TTC549 (cell line): ENCODE measurements at regions not wholly inside any gene's neighbourhood (a gene's known extent, or its start where the extent isn't known, plus 50 kb on each side); places are given as distances from the start of the nearest gene placed in this dataset.
"Not testable (repeated sequence)": the region's sequence is repeated elsewhere in the genome, so short reads cannot be mapped to it uniquely, and the experiment has no call there.

ENCODE experiments used
- FAIRE-seq: peaks from 2 replicates; lab custom pipeline; 2012; peaks lifted over from hg19 to GRCh38; lab: Jason Lieb, UNC

- FAIRE-seq: no peak
Measured at GRCh38 chr7:113299748-113300147, 181.4 kb upstream of the SMIM30 start.

DNA sequence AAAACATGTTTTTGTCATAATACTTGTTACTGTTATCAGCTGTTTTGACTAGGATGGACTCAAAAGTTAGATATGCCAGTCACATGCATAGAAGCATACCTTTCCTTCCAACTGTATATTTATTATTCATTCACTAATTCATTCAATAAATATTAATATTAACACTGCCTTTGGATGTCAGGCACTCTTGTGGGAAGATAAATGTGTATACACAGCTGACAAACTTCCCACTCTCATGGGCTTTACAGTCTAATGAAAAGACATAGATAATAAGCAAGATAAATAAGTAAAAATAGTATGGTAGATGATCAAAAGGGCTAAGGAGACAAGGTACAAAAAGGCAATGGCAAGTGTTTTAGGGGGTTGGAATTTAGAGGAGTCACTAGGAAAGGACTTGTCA lies 180.1 kb upstream of the SMIM30 start:
- no peak for FAIRE-seq

- no peak for FAIRE-seq
Measured at GRCh38 chr7:113294750-113295149, 176.4 kb upstream of the SMIM30 start.

- FAIRE-seq: no peak
Measured at GRCh38 chr7:113292105-113292504, 173.8 kb upstream of the SMIM30 start.

- FAIRE-seq: no peak
Measured at GRCh38 chr7:113291058-113291457, 172.7 kb upstream of the SMIM30 start.

DNA sequence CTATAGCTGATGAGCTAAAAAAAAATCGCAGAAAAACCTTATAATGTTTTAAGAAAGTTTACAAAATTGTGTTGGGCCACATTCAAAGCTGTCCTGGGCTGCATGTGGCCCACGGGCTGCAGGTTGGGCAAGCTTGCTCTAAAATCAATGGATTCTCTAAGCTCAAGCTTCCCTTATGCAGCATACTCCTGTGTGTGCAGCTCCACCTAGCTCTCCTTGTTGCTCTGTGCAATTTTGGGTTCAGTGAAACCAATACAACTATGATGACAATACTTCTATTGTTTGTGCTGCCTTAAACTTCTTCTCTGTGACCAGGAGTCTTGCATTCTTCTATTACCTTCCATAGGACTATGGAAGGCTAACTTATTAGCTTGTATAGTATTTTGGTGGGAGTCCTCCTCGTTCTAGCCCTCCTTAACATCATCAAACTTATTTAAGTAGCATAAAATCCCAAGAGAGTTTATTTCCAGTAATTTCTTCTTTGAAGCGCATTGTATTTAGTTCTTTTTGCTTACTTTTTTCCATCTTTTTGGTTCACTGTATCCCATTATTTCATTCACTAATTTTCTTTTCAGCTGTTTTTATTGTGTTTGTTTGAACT lies 170.9 kb upstream of the SMIM30 start:
- FAIRE-seq: no peak

GRCh38 chr7:113285411-113285810 lies 167.1 kb upstream of the SMIM30 start:
- FAIRE-seq: no peak

DNA sequence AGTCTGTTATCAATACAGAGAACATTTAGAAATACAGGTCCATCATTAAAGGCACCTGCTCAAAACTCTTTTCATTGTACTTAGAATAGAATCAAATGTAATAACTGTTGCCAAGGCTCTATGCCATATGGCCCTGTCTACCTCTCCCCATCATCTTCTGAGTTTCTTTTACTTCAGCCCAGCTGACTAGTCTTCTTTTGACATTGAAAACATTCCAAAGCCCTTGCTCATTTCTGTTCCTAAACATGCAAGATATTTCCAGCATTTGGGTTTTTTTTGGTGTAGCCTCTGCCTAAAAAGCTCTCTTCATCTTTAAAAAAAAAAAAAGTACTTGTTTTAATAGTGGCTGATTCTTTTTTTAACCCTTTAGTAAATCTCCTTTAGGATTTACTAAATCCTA lies 165.5 kb upstream of the SMIM30 start:
- FAIRE-seq: no peak

GRCh38 chr7:113282875-113283274 lies 164.5 kb upstream of the SMIM30 start:
- FAIRE-seq: no peak

DNA sequence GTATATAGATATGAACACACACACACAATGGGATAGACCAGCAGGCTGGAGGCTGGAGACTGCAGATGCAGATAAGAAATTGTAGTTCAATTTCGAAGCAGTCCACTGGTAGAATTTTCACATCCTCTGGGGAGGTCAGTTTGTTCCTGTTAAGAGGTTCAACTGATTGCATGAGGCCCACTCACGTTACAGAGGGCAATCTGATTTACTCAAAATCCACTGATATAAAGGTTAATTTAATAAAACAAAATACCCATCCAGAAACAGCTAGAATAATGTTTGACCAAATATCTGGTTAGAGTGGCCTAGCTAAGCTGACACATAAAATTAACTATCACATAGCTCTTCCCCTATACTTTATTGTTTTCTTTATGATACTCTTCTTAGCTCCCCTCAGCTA lies 162.9 kb upstream of the SMIM30 start:
- FAIRE-seq: no peak

DNA sequence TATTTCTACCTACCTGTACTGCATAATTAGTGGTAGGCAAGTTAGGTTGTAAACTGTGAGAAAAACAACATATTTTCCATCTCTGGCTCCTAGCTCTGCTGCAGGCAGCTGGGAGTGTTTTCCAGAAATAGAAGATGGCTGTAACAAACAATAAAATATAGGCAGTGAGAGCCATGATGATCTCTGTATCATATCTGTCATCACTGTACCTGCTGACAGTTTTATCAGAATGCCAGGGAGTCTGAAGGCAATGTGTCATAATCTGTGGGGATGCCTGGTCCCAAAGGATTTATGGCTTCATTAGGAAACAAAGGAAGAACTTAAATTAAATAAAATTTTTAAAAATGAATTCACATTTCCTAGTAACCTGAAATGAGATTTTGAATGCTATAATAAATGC lies 160.9 kb upstream of the SMIM30 start:
- FAIRE-seq: no peak

DNA sequence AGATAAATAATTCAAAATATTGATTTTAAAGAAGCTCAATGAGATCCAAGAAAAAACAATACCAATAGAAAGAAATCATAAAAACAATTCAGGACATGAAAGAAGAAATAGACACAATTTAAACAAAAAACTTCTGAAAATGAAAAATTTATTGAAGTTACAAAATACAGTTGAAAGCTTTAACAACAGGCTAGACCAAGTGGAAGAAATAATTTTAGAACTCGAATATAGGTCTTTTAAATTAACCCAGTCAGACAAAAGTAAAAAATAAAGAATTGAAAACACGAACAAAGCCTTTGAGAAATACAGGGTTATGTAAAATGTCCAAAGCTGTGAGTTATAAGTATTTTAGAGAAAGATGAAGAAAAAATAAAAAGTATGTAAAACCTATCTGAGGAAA lies 152.4 kb upstream of the SMIM30 start:
- no peak for FAIRE-seq

DNA sequence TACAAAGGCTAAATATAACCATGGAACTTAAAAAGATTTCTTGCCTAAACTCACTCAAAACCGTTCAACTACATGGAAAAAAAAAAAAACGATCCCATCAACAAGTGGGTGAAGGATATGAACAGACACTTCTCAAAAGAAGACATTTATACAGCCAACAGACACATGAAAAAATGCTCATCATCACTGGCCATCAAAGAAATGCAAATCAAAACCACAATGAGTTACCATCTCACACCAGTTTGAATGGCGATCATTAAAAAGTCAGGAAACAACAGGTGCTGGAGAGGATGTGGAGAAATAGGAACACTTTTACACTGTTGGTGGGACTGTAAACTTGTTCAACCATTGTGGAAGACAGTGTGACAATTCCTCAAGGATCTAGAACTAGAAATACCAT lies 151.2 kb upstream of the SMIM30 start:
- not testable (repeated sequence) for FAIRE-seq

- FAIRE-seq: no peak
Measured at GRCh38 chr7:113268757-113269156, 150.4 kb upstream of the SMIM30 start.

DNA sequence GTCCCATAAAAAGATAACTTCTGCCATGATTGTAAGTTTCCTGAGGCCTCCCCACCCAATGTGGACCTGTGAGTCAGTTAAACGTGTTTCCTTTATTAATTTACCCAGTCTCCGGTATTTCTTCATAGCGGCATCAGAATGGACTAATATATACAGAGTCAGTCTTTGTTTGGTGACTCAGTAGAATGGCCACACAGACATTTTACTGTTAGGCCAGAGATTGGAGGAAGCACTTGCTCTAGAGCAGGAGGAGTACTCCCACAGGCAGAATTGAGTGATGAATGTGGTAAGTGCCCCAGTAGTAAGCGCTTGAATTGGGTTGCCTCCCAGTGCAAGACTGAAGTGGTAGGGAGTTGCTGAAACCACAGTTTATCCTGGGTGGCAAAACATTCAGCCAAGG lies 149.5 kb upstream of the SMIM30 start:
- no peak for FAIRE-seq

DNA sequence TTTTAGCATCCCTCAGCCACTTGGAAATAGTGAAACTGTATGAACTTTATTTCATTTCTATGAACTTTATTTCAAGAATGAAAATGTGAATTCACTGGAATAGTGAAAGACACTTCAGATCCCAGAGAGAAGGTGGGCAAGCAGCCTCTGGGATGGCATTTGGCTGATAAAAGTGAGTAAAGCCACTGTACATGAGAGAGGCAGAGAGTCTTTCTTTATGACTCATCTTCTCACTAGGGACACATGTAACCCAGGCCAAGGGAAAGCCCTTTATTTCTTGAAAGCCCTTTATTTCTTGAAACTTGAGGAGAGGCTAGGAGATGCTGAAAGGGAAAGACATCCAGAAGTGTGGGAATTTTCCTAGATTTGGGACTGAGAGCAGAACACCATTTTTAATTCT lies 148.9 kb upstream of the SMIM30 start:
- FAIRE-seq: no peak

DNA sequence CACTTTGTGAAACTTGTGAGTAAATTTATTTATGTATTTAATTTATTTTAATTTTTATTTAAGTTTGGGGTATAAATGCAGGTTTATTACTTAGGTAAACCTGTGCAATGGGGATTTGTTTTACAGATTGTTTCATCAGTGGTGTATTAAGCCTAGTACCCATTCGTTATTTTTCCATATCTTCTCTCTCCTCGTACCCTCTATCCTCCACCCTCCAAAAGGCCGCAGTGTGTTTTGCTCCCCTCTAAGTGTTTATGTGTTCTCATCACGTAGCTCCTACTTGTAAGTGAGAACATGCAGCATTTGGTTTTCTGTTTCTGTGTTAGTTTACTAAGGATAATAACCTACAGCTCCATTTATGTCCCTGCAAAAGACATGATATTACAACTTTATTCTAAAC lies 145.4 kb upstream of the SMIM30 start:
- FAIRE-seq: no peak

DNA sequence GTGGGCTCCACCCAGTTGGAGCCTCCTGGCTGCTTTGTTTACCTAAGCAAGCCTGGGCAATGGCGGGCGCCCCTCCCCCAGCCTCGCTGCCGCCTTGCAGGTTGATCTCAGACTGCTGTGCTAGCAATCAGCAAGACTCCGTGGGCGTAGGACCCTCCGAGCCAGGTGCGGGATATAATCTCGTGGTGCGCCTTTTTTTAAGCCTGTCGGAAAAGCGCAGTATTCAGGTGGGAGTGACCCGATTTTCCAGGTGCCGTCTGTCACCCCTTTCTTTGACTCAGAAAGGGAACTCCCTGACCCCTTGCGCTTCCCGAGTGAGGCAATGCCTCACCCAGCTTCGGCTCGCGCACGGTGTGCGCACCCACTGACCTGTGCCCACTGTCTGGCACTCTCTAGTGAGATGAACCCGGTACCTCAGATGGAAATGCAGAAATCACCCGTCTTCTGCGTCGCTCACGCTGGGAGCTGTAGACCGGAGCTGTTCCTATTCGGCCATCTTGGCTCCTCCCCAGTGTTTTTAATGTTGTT lies 144.9 kb upstream of the SMIM30 start:
- not testable (repeated sequence) for FAIRE-seq

- no peak for FAIRE-seq
Measured at GRCh38 chr7:113256883-113257531, 138.7 kb upstream of the SMIM30 start.

GRCh38 chr7:113247198-113247597 lies 128.8 kb upstream of the SMIM30 start:
- FAIRE-seq: no peak

DNA sequence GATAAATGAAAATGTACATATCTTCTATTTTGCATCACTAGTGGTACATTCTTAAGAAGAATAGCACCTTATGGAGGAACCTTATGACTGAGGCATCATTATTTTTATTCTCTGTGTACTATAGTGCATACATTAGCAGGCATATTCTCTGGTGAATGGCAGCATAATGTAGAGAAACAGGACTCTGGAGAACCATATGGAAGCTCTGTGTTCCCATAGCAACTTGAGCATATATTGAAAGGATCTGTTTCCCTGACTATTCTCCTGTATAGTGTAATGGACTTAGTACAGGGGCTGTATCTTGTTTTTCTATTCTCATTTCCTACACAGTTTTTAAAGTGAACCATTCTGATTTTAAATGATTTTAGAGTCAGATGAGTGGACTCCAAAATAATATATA lies 128.4 kb upstream of the SMIM30 start:
- no peak for FAIRE-seq

DNA sequence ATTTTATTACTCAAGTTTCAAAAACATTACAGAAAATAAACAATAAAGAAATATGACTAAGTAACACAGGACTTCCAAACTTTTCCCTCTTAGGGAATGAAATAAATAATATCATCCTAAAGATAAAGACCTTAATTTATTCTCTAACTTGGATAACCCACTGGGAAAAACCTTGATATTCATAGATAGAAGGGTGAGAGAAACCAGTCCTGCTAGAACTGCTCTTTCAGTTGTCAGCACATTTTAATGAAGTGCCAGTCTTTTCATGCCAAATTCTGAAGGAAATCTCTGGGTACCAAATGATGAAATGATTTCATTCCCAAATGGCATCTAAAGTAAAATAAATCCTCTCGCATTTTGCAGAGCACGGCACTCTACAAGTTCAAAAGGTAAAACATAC lies 114.5 kb upstream of the SMIM30 start:
- FAIRE-seq: no peak

- FAIRE-seq: no peak
Measured at GRCh38 chr7:113230691-113231090, 112.3 kb upstream of the SMIM30 start.

DNA sequence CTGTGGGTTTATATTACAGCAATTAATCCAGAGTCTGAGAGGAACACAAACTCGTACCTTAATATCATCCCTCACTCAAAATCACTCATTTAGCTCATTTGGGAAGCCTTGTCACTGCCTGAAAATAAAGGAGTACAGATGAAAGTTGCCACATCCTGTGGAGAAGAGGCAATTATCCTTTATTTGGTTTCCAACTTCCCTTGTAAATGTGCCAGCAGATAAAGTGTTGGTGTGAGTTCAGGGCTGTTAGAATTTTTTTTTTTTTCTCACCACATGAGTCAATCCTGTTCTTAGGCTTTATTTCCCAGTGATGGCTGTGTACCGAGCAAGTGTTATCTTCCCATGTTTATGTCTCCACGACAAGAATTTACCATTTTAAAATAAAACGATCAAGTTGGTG lies 99.0 kb upstream of the SMIM30 start:
- no peak for FAIRE-seq
